Trophoblast cell (in vitro differentiated cells and primary cell): ENCODE measurements at regions not wholly inside any gene's neighbourhood (a gene's known extent, or its start where the extent isn't known, plus 50 kb on each side); places are given as distances from the start of the nearest gene placed in this dataset.

Source experiments
- DNase-seq, 2 donors: peaks; one replicate each; pipeline ENCODE4 v3.0.0-alpha.2; 2016
- H2AFZ ChIP-seq: 2 replicates; pipeline ENCODE4 v1.6.1; 2013; ENCODE audit warnings: low read length, moderate library complexity, mild to moderate bottlenecking; ENCODE audit not compliant: insufficient read depth, poor library complexity
- H2AK5ac ChIP-seq: 2 replicates; pipeline ENCODE4 v1.6.1; 2013; ENCODE audit warnings: mild to moderate bottlenecking, low read length
- H2BK120ac ChIP-seq: 2 replicates; pipeline ENCODE4 v1.6.1; 2013; ENCODE audit warnings: low read length, mild to moderate bottlenecking, moderate library complexity; ENCODE audit not compliant: insufficient read depth, poor library complexity
- H2BK12ac ChIP-seq: 2 replicates; pipeline ENCODE4 v1.6.1; 2013; ENCODE audit warnings: mild to moderate bottlenecking, low read length, moderate library complexity
- H2BK5ac ChIP-seq: 2 replicates; pipeline ENCODE4 v1.6.1; 2013; ENCODE audit warnings: low read length, low read depth, moderate library complexity, mild to moderate bottlenecking; ENCODE audit not compliant: poor library complexity
- H3K14ac ChIP-seq: 2 replicates; pipeline ENCODE4 v1.6.1; 2013; ENCODE audit warnings: mild to moderate bottlenecking, low read length
- H3K18ac ChIP-seq: 2 replicates; pipeline ENCODE4 v1.6.1; 2013; ENCODE audit warnings: mild to moderate bottlenecking, low read length
- H3K23ac ChIP-seq: 2 replicates; pipeline ENCODE4 v1.6.1; 2013; ENCODE audit warnings: low read length
- H3K27ac ChIP-seq: 2 replicates; pipeline ENCODE4 v1.5.1; 2013; ENCODE audit warnings: low read depth, mild to moderate bottlenecking, inconsistent platforms, low read length, moderate library complexity
- H3K27me3 ChIP-seq: 2 replicates; pipeline ENCODE4 v1.6.1; 2013; ENCODE audit warnings: inconsistent platforms, mild to moderate bottlenecking, low read length, moderate library complexity; ENCODE audit not compliant: insufficient read depth
- H3K36me3 ChIP-seq, 2 experiments: 1 replicate in 1 of 2; 2 replicates in 1 of 2; pipeline ENCODE4 v1.6.1; 2013; ENCODE audit warnings: low read length in 2 of 2, mild to moderate bottlenecking in 2 of 2, moderate library complexity in 1 of 2; ENCODE audit not compliant: insufficient read depth in 2 of 2, control insufficient read depth in 1 of 2
- H3K4ac ChIP-seq: 2 replicates; pipeline ENCODE4 v1.6.1; 2013; ENCODE audit warnings: low read depth, mild to moderate bottlenecking, low read length, moderate library complexity
- H3K4me1 ChIP-seq, 2 experiments: 1 replicate in 1 of 2; 2 replicates in 1 of 2; pipeline ENCODE4 v1.6.1; 2013; ENCODE audit warnings: low read length in 2 of 2, mild to moderate bottlenecking in 2 of 2, moderate library complexity in 1 of 2; ENCODE audit not compliant: insufficient read depth in 2 of 2, control insufficient read depth in 1 of 2
- H3K4me2 ChIP-seq: 2 replicates; pipeline ENCODE4 v1.6.1; 2013; ENCODE audit warnings: inconsistent platforms, mild to moderate bottlenecking, low read length, moderate library complexity
- H3K4me3 ChIP-seq: 2 replicates; pipeline ENCODE4 v1.5.1; 2013; ENCODE audit warnings: mild to moderate bottlenecking, low read depth, low read length, inconsistent platforms
- H3K79me1 ChIP-seq: one replicate; pipeline ENCODE4 v1.6.1; 2013; ENCODE audit warnings: low read length
- H3K79me2 ChIP-seq: 2 replicates; pipeline ENCODE4 v1.6.1; 2013; ENCODE audit warnings: low read length, mild to moderate bottlenecking; ENCODE audit not compliant: control insufficient read depth, insufficient read depth, poor library complexity
- H3K9ac ChIP-seq: 2 replicates; pipeline ENCODE4 v1.6.1; 2013; ENCODE audit warnings: mild to moderate bottlenecking, low read length
- H3K9me3 ChIP-seq: 2 replicates; pipeline ENCODE4 v1.6.1; 2013; ENCODE audit warnings: low read depth, mild to moderate bottlenecking, control low read depth, inconsistent platforms, low read length; ENCODE audit not compliant: insufficient read depth
- H4K12ac ChIP-seq: 2 replicates; pipeline ENCODE4 v1.6.1; 2013; ENCODE audit warnings: low read depth, mild to moderate bottlenecking, low read length, moderate library complexity
- H4K8ac ChIP-seq: 2 replicates; pipeline ENCODE4 v1.6.1; 2013; ENCODE audit warnings: low read depth, mild to moderate bottlenecking, low read length, moderate library complexity
- H4K91ac ChIP-seq: one replicate; pipeline ENCODE4 v1.6.1; 2013; ENCODE audit warnings: low read depth, mild to moderate bottlenecking, low read length, moderate library complexity
- WGBS: extraction: QIAGEN DNeasy Blood & Tissue Kit; methylation state at CpG from one replicate; pipeline ENCODE4 v1.1.7; 2013; ENCODE audit warnings: missing lambda C conversion rate; ENCODE audit not compliant: insufficient read length, insufficient coverage; ENCODE audit errors: extremely low coverage; 5-methylcytosine and 5-hydroxymethylcytosine counted together

- DNase-seq: no peak
- WGBS: no CpG with 5 or more reads among the region's 1 CpG
Observed at GRCh38 chr6:19603721-19604120, 233.4 kb upstream of the ID4 start.

DNA sequence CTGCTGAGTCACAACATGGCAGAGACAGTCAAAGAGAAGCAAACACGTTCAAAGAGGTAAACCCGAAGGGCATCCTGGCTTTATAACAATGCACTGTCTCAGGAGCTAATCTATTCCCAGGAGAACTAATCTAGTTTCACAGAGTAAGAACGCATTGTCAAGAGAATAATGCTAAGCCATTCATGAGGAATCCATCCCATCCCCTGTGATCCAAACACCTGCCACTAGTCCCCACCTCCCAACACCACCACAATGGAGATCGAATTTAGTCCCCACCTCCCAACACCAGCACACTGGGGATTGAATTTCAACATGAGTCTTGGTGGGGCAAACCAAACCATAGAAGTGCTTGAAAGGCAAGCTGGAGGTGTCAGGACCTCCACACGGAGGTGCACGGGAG, 231.5 kb upstream of the ID4 start:
- no peak overlapping the region for H3K4me2 ChIP-seq
- no peak overlapping the region for H4K91ac ChIP-seq
- no peaks in the 10 kb centered on the region for H3K9me3 ChIP-seq
- H2AFZ ChIP-seq: no peak overlapping the region
- no peak overlapping the region for H4K12ac ChIP-seq
- no peaks in the 10 kb centered on the region for H3K36me3 ChIP-seq
- no peak for DNase-seq
- H3K23ac ChIP-seq: no peak overlapping the region
- no peaks in the 10 kb centered on the region for H3K79me2 ChIP-seq
- no peak overlapping the region for H3K9ac ChIP-seq
- H3K27me3 ChIP-seq: no peaks in the 10 kb centered on the region
- no CpG with 5 or more reads among the region's 6 CpGs for WGBS
- H2BK5ac ChIP-seq: no peak overlapping the region
- H3K14ac ChIP-seq: no peak overlapping the region
- H3K4me1 ChIP-seq: no peaks in the 10 kb centered on the region
- H2BK120ac ChIP-seq: no peak overlapping the region
- no peak overlapping the region for H3K4ac ChIP-seq
- no peak overlapping the region for H2BK12ac ChIP-seq
- H2AK5ac ChIP-seq: no peak overlapping the region
- H3K18ac ChIP-seq: no peak overlapping the region
- H3K27ac ChIP-seq: no peak overlapping the region
- H3K4me3 ChIP-seq: no peak overlapping the region
- no peak overlapping the region for H4K8ac ChIP-seq
- no peaks in the 10 kb centered on the region for H3K79me1 ChIP-seq

More at GRCh38 chr6:19603721-19604120, 233.4 kb upstream of the ID4 start:
- no peaks in the 10 kb centered on the region for H3K27me3 ChIP-seq
- H3K4me1 ChIP-seq: no peaks in the 10 kb centered on the region
- H4K8ac ChIP-seq: no peak overlapping the region
- H3K18ac ChIP-seq: no peak overlapping the region
- no peak overlapping the region for H2BK12ac ChIP-seq
- H3K4me3 ChIP-seq: no peak overlapping the region
- no peaks in the 10 kb centered on the region for H3K79me1 ChIP-seq
- H3K9me3 ChIP-seq: no peaks in the 10 kb centered on the region
- H3K4ac ChIP-seq: no peak overlapping the region
- no peak overlapping the region for H2BK5ac ChIP-seq
- no peak overlapping the region for H2BK120ac ChIP-seq
- H3K4me2 ChIP-seq: no peak overlapping the region
- H4K91ac ChIP-seq: no peak overlapping the region
- no peak overlapping the region for H3K27ac ChIP-seq
- H3K36me3 ChIP-seq: no peaks in the 10 kb centered on the region
- H3K23ac ChIP-seq: no peak overlapping the region
- no peak overlapping the region for H3K9ac ChIP-seq
- no peak overlapping the region for H2AK5ac ChIP-seq
- H4K12ac ChIP-seq: no peak overlapping the region
- H3K79me2 ChIP-seq: no peaks in the 10 kb centered on the region
- H3K14ac ChIP-seq: no peak overlapping the region
- no peak overlapping the region for H2AFZ ChIP-seq

- Histone ChIP-seq H3K4me1 (no peaks in the 10 kb centered on the region), H3K79me2 (no peaks in the 10 kb centered on the region), H3K4me3 (no peak overlapping the region), H2AK5ac (no peak overlapping the region), H2BK12ac (no peak overlapping the region), H3K36me3 (no peaks in the 10 kb centered on the region), H3K79me1 (no peaks in the 10 kb centered on the region), H3K23ac (no peak overlapping the region), H4K91ac (no peak overlapping the region), H3K18ac (no peak overlapping the region), H3K9ac (no peak overlapping the region), H3K27ac (no peak overlapping the region), H2BK5ac (no peak overlapping the region), H3K4ac (no peak overlapping the region), H2BK120ac (no peak overlapping the region), H4K8ac (no peak overlapping the region), H4K12ac (no peak overlapping the region), H3K4me2 (no peak overlapping the region), H2AFZ (no peak overlapping the region), H3K9me3 (no peaks in the 10 kb centered on the region), H3K14ac (no peak overlapping the region), H3K27me3 (no peaks in the 10 kb centered on the region)
- no CpG with 5 or more reads among the region's 1 CpG for WGBS
- DNase-seq: no peak
Observed at GRCh38 chr6:19608546-19608945, 228.6 kb upstream of the ID4 start.

- Histone ChIP-seq H2BK12ac (no peak overlapping the region), H3K18ac (no peak overlapping the region), H3K79me2 (no peaks in the 10 kb centered on the region), H4K91ac (no peak overlapping the region), H4K8ac (no peak overlapping the region), H4K12ac (no peak overlapping the region), H3K23ac (no peak overlapping the region), H3K36me3 (no peaks in the 10 kb centered on the region), H3K9ac (no peak overlapping the region), H3K4ac (no peak overlapping the region), H3K79me1 (no peaks in the 10 kb centered on the region), H2AFZ (no peak overlapping the region), H3K14ac (no peak overlapping the region), H3K27me3 (no peaks in the 10 kb centered on the region), H3K4me3 (no peak overlapping the region), H2AK5ac (no peak overlapping the region), H3K4me2 (no peak overlapping the region), H3K9me3 (peaks cover 3% of the 10 kb centered on the region), H3K4me1 (no peaks in the 10 kb centered on the region), H2BK5ac (no peak overlapping the region), H3K27ac (no peak overlapping the region), H2BK120ac (no peak overlapping the region)
- no CpG with 5 or more reads among the region's 5 CpGs for WGBS
- DNase-seq: no peak
Observed at GRCh38 chr6:19609972-19610641, 227.1 kb upstream of the ID4 start.
